ENCODE measurements at regions not wholly inside any gene's neighbourhood (a gene's known extent, or its start where the extent isn't known, plus 50 kb on each side); places are given as distances from the start of the nearest gene placed in this dataset.

- in situ Hi-C loops (cut with HindIII; ENCODE audit: low sequenced_read_pairs): no loop called here
Measured at GRCh38 chr16:73152386-73153125, 104.6 kb upstream of the ZFHX3 start.

GRCh38 chr16:73151941-73152340 is 104.0 kb upstream of the ZFHX3 start:
- in situ Hi-C loops (cut with HindIII; ENCODE audit: low sequenced_read_pairs): no loop called here

GRCh38 chr16:73151225-73151624 is 103.3 kb upstream of the ZFHX3 start:
- in situ Hi-C loops (cut with HindIII; ENCODE audit: low sequenced_read_pairs): no loop called here

- in situ Hi-C loops (cut with HindIII; ENCODE audit: low sequenced_read_pairs): no loop called here
Measured at GRCh38 chr16:73150786-73151185, 102.9 kb upstream of the ZFHX3 start.

- in situ Hi-C loops (cut with HindIII; ENCODE audit: low sequenced_read_pairs): no loop called here
Measured at GRCh38 chr16:73149334-73149733, 101.4 kb upstream of the ZFHX3 start.

GRCh38 chr16:73147958-73148357 is 100.0 kb upstream of the ZFHX3 start:
- in situ Hi-C loops (cut with HindIII; ENCODE audit: low sequenced_read_pairs): no loop called here

GRCh38 chr16:73145166-73145880 is 97.4 kb upstream of the ZFHX3 start:
- in situ Hi-C loops (cut with HindIII; ENCODE audit: low sequenced_read_pairs): no loop called here

GRCh38 chr16:73143576-73144422 is 95.9 kb upstream of the ZFHX3 start:
- in situ Hi-C loops (cut with HindIII; ENCODE audit: low sequenced_read_pairs): no loop called here

GRCh38 chr16:73143002-73143401 is 95.1 kb upstream of the ZFHX3 start:
- in situ Hi-C loops (cut with HindIII; ENCODE audit: low sequenced_read_pairs): no loop called here

- in situ Hi-C loops (cut with HindIII; ENCODE audit: low sequenced_read_pairs): no loop called here
Measured at GRCh38 chr16:73142053-73142854, 94.3 kb upstream of the ZFHX3 start.

- in situ Hi-C loops (cut with HindIII; ENCODE audit: low sequenced_read_pairs): no loop called here
Measured at GRCh38 chr16:73140929-73141328, 93.0 kb upstream of the ZFHX3 start.

GRCh38 chr16:73131156-73131862 is 83.4 kb upstream of the ZFHX3 start:
- in situ Hi-C loops (cut with HindIII; ENCODE audit: low sequenced_read_pairs): no loop called here

GRCh38 chr16:73129455-73129854 is 81.5 kb upstream of the ZFHX3 start:
- in situ Hi-C loops (cut with HindIII; ENCODE audit: low sequenced_read_pairs): no loop called here

- in situ Hi-C loops (cut with HindIII; ENCODE audit: low sequenced_read_pairs): no loop called here
Measured at GRCh38 chr16:73126525-73126853, 78.6 kb upstream of the ZFHX3 start.

GRCh38 chr16:73125850-73126524 is 78.1 kb upstream of the ZFHX3 start:
- in situ Hi-C loops (cut with HindIII; ENCODE audit: low sequenced_read_pairs): no loop called here

- in situ Hi-C loops (cut with HindIII; ENCODE audit: low sequenced_read_pairs): no loop called here
Measured at GRCh38 chr16:73124665-73125375, 76.9 kb upstream of the ZFHX3 start.

- in situ Hi-C loops (cut with HindIII; ENCODE audit: low sequenced_read_pairs): no loop called here
Measured at GRCh38 chr16:73124097-73124652, 76.2 kb upstream of the ZFHX3 start.

- in situ Hi-C loops (cut with HindIII; ENCODE audit: low sequenced_read_pairs): no loop called here
Measured at GRCh38 chr16:73122604-73123391, 74.9 kb upstream of the ZFHX3 start.

All from DLD1 (cell line).